Neural cell (in vitro differentiated cells): ENCODE measurements at regions not wholly inside any gene's neighbourhood (a gene's known extent, or its start where the extent isn't known, plus 50 kb on each side); places are given as distances from the start of the nearest gene placed in this dataset.

Experiments used
- EP300 ChIP-seq: fragments of 450-650 bp; conservative IDR thresholded peaks from 2 replicates; pipeline ENCODE4 v1.6.1; 2014; ENCODE audit warnings: antibody characterized with exemption, mild to moderate bottlenecking, moderate library complexity; ENCODE audit not compliant: poor library complexity, severe bottlenecking
- EZH2 ChIP-seq: fragments of 200-600, 300-800 bp; shearing (Covaris generic), sonication (generic); IDR thresholded peaks from 2 replicates; pipeline ENCODE4 v1.6.1; 2014; ENCODE audit warnings: antibody characterized with exemption, low read length, borderline replicate concordance, mild to moderate bottlenecking; ENCODE audit not compliant: insufficient read depth, poor library complexity, severe bottlenecking
- POLR2AphosphoS5 ChIP-seq: IDR thresholded peaks from 2 replicates; pipeline ENCODE4 v1.6.1; 2012
- RAD21 ChIP-seq: fragments of 450-650 bp; conservative IDR thresholded peaks from 2 replicates; pipeline ENCODE4 v1.6.1; 2014; ENCODE audit warnings: antibody characterized with exemption, mild to moderate bottlenecking, moderate library complexity
- TAF1 ChIP-seq: IDR thresholded peaks from 2 replicates; pipeline ENCODE4 v1.6.1; 2012; ENCODE audit warnings: low read depth
- TF ChIP-seq, protein P1 (sequence below): IDR thresholded peaks from 2 replicates; pipeline ENCODE4 v1.6.1; 2012; ENCODE audit warnings: borderline replicate concordance
- TF ChIP-seq, protein P2 (sequence below): fragments of 450-650 bp; IDR thresholded peaks from 2 replicates; pipeline ENCODE4 v1.5.1; 2014; ENCODE audit warnings: antibody characterized with exemption, mild to moderate bottlenecking, moderate library complexity; ENCODE audit not compliant: poor library complexity, severe bottlenecking

DNA sequence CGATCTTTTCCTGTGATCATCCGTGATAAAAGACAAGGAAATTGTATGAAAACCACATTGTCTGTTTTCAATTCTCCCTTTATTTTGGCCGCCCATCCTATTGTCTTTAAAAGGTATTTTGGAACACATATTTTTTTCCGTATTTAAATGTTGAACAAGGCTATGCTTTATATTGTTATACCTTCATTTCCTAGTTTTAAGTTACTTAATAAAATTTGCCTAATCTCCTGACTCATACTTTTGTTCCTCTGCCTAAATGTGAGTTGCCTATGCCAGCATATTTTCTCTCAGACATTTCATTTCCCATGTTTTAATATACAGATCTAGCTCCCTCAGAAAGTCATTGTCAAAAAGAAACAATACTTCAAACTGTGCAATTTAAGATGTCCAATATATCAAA lies 104.2 kb downstream of the SLITRK6 start:
- TF ChIP-seq, protein P1, sequence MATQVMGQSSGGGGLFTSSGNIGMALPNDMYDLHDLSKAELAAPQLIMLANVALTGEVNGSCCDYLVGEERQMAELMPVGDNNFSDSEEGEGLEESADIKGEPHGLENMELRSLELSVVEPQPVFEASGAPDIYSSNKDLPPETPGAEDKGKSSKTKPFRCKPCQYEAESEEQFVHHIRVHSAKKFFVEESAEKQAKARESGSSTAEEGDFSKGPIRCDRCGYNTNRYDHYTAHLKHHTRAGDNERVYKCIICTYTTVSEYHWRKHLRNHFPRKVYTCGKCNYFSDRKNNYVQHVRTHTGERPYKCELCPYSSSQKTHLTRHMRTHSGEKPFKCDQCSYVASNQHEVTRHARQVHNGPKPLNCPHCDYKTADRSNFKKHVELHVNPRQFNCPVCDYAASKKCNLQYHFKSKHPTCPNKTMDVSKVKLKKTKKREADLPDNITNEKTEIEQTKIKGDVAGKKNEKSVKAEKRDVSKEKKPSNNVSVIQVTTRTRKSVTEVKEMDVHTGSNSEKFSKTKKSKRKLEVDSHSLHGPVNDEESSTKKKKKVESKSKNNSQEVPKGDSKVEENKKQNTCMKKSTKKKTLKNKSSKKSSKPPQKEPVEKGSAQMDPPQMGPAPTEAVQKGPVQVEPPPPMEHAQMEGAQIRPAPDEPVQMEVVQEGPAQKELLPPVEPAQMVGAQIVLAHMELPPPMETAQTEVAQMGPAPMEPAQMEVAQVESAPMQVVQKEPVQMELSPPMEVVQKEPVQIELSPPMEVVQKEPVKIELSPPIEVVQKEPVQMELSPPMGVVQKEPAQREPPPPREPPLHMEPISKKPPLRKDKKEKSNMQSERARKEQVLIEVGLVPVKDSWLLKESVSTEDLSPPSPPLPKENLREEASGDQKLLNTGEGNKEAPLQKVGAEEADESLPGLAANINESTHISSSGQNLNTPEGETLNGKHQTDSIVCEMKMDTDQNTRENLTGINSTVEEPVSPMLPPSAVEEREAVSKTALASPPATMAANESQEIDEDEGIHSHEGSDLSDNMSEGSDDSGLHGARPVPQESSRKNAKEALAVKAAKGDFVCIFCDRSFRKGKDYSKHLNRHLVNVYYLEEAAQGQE = no peak
- TF ChIP-seq, protein P2, sequence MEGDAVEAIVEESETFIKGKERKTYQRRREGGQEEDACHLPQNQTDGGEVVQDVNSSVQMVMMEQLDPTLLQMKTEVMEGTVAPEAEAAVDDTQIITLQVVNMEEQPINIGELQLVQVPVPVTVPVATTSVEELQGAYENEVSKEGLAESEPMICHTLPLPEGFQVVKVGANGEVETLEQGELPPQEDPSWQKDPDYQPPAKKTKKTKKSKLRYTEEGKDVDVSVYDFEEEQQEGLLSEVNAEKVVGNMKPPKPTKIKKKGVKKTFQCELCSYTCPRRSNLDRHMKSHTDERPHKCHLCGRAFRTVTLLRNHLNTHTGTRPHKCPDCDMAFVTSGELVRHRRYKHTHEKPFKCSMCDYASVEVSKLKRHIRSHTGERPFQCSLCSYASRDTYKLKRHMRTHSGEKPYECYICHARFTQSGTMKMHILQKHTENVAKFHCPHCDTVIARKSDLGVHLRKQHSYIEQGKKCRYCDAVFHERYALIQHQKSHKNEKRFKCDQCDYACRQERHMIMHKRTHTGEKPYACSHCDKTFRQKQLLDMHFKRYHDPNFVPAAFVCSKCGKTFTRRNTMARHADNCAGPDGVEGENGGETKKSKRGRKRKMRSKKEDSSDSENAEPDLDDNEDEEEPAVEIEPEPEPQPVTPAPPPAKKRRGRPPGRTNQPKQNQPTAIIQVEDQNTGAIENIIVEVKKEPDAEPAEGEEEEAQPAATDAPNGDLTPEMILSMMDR = no peak
- TF ChIP-seq RAD21 = no peak
- no peak for TF ChIP-seq EZH2
- TF ChIP-seq EP300 = no peak
- no peak for TF ChIP-seq POLR2AphosphoS5
- no peak for TF ChIP-seq TAF1
